ENCODE measurements at regions not wholly inside any gene's neighbourhood (a gene's known extent, or its start where the extent isn't known, plus 50 kb on each side); places are given as distances from the start of the nearest gene placed in this dataset.
A peak's percentile ranks its signal among the peaks of the same experiment; 100 is the strongest.

- DNase-seq (ENCODE audit: extremely low read depth, low read depth, low spot score): no peak
Measured at GRCh38 chr2:2640371-2640770, 309.3 kb upstream of the MYT1L start.

GRCh38 chr2:2639251-2640139 is 308.4 kb upstream of the MYT1L start:
- DNase-seq (ENCODE audit: extremely low read depth, low read depth, low spot score): no peak

- DNase-seq (ENCODE audit: extremely low read depth, low read depth, low spot score): no peak
Measured at GRCh38 chr2:2638547-2639220, 307.6 kb upstream of the MYT1L start.

- DNase-seq (ENCODE audit: extremely low read depth, low read depth, low spot score): no peak
Measured at GRCh38 chr2:2636813-2637212, 305.7 kb upstream of the MYT1L start.

- DNase-seq (ENCODE audit: extremely low read depth, low read depth, low spot score): no peak
Measured at GRCh38 chr2:2635025-2635528, 304.0 kb upstream of the MYT1L start.

DNA sequence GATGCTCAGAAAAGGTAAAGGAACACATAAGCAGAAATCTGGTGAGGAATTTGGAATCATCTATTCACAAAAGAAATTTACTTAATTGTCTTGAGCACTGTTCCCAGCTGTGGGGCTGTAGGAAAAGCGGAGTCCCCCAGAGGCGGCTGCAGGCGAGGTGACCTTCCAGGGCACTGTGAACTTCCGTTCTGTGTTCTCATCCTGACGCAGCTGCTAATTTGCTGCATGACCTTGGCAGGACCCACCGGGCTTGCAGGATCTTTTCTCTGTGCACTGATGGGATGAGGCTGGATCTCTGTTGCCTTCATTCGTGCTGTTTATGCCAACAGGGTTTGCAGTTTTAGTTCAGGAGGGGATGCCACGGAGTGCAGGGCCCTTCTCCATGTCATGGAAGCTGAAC is 301.9 kb upstream of the MYT1L start:
- DNase-seq (ENCODE audit: extremely low read depth, low read depth, low spot score): no peak

DNA sequence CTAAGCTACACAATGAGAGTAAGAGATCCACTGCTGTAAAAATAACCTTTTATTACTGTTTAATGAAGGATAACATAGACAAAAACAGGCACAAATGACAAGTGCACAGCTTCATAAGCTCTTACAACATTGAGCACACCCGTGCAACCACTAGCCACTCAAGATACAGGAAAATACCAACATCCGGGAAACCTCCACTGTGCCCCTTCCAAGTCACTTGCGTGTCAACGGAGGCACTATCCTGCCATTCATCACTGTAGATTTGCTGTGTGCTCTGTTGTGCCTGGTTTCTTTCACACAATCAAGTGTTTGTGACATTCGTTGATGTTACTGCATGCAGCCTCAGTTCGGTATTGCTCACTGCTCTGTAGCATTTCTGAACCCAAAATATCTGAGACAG is 292.9 kb upstream of the MYT1L start:
- DNase-seq (ENCODE audit: extremely low read depth, low read depth, low spot score): no peak

- no peak for DNase-seq (ENCODE audit: extremely low read depth, low read depth, low spot score)
Measured at GRCh38 chr2:2621855-2622254, 290.8 kb upstream of the MYT1L start.

DNA sequence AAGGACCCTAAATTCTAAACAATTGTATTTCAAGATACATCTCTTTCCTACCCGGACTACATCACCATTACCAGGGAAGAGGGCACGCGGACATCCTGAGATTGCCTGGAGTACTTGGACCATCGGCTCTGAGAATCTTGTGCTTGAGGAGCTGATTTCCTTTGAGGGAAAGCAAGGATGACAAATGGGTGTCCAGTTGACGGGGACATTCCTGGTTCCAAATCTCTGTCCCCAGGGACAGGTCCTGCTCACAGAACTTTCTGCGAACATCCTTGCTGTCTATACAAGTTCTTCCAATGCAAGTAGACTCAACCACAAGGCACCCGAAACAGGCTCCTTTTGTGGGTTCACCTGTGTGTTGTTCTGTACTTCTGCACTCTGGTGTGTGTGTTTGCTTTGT is 289.5 kb upstream of the MYT1L start:
- DNase-seq (ENCODE audit: extremely low read depth, low read depth, low spot score): no peak

DNA sequence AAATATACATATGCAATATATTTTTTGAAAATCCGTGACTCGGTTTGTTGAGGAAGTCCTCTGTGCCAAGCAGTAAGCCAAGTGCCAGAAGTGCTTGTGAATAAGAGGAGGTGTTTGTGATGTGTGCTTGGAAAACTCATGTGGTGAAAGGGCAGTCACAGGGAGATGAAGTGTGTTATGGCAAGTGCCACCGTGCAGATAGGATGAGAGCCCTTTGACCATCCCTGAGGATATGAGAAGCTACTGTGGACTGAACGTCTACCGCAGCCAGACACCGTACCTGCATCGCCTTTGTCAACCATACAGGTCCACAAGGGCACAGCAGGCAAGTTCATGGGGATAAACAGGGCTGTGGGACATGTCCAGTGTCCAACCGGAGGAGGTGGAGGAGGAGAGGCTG is 288.9 kb upstream of the MYT1L start:
- no peak for DNase-seq (ENCODE audit: extremely low read depth, low read depth, low spot score)

DNA sequence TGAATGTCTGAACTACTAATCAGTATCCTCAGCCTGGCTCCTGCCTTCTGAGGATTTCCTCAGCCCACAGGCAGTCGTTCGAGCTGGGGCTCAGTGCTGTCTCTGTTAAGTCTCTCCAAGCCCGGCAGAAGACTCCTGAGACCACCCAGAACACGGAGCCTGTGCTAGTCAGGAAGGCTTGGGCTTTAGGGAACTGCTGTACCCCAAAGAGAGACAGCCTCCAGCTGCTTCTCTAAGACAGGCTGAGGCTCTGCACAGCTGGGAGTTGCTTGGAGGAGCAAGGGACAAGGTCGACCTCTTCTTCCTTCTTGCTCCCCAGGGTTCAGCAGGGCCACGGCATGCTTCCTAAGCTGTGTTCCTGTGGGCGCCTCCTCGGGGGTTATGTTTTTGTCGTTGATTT is 283.4 kb upstream of the MYT1L start:
- no peak for DNase-seq (ENCODE audit: extremely low read depth, low read depth, low spot score)

GRCh38 chr2:2613279-2614199 is 282.5 kb upstream of the MYT1L start:
- peak; percentile 4 for DNase-seq (ENCODE audit: extremely low read depth, low read depth, low spot score)

- DNase-seq (ENCODE audit: extremely low read depth, low read depth, low spot score): no peak
Measured at GRCh38 chr2:2610751-2611150, 279.7 kb upstream of the MYT1L start.

DNA sequence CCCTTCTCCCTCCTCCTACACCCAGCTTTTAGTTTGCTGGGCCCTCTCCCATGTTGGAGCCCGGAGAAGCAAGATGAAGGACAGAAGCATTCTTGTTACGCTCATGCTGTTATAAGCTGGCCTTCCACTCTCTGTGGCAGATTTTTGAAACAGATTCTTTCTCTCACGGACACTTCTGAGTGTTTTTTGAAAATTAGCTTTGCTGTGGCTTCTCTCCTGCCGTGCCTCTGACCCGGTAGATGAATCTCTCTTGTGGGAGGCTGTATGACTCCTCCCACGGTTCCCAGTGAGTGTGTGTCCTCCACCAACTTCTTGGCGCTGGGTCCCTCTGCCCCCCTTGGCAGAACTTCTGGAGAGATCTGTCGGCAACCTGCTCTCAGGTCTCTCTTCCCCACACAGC is 269.3 kb upstream of the MYT1L start:
- no peak for DNase-seq (ENCODE audit: extremely low read depth, low read depth, low spot score)

DNA sequence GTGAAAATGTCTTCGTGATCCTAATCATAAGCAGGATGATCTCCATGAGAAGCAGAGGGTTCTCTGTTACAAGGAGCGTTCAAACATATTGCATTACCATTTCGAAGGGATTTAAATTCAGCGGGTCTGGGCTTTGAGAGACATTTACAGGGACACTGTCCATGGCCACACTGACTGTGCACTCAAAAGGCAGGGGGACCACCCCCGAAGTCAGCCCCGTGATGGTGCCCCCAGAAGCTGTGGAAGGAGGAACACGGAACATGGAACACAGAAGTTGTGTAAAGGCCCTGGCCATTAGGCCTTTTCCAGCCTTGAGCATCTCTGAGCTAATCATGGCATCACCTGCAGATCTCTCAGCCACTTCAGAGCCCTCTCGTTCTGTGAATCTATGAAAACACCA is 268.4 kb upstream of the MYT1L start:
- no peak for DNase-seq (ENCODE audit: extremely low read depth, low read depth, low spot score)

DNA sequence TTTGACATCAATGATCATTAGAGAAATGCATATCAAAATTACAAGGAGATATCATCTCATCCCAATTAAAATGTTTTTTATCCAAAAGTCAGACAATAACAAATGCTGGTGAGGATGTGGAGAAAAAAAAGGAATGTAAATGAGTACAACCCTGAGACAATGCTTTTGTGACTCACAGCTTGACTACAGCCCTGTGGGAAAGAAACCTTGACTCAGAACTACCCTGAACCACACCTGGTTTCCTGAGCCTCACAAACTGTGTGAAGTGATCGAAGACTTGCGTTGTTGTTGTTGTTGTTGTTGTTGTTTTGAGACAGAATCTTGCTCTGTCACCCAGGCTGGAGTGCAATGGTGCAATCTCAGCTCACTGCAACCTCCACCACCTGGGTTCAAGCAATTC is 266.6 kb upstream of the MYT1L start:
- no peak for DNase-seq (ENCODE audit: extremely low read depth, low read depth, low spot score)

- no peak for DNase-seq (ENCODE audit: extremely low read depth, low read depth, low spot score)
Measured at GRCh38 chr2:2591542-2591940, 260.5 kb upstream of the MYT1L start.

- DNase-seq (ENCODE audit: extremely low read depth, low read depth, low spot score): no peak
Measured at GRCh38 chr2:2590841-2591541, 259.9 kb upstream of the MYT1L start.

GRCh38 chr2:2590141-2590540 is 259.1 kb upstream of the MYT1L start:
- DNase-seq (ENCODE audit: extremely low read depth, low read depth, low spot score): no peak

DNA sequence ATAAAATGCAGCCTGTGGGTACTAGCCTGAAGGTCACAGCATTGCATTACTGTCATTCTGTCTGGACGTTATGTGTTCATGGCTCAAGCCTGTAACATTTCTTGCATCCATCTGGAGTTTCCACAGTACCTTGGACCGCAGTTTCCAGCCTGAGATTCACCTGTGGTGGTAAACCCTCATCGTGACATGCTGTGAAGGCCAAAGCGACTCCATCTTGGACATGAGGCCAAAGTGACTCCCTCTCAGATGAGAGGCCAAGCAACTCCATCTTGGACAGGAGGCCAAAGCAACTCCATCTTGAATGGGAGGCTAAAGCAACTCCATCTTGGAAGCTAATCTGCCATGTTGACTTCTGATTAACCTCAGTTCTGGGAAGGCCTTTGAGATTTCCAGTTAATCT is 257.7 kb upstream of the MYT1L start:
- DNase-seq (ENCODE audit: extremely low read depth, low read depth, low spot score): no peak

Measured in glomerular endothelial cell (primary cell).